ENCODE measurements at regions not wholly inside any gene's neighbourhood (a gene's known extent, or its start where the extent isn't known, plus 50 kb on each side); places are given as distances from the start of the nearest gene placed in this dataset.

- H3K27ac Mint-ChIP-seq = peak overlapping the region; percentile 73
- H3K9me3 Mint-ChIP-seq = no peaks in the 10 kb centered on the region
- no peaks in the 10 kb centered on the region for H3K36me3 Mint-ChIP-seq (ENCODE audit: low read depth)
- intact Hi-C loops (cut with micrococcal nuclease) = no loop called here
- no peaks in the 10 kb centered on the region for H3K27me3 Mint-ChIP-seq
- H3K4me1 Mint-ChIP-seq (ENCODE audit: low read depth) = peaks cover 69% of the 10 kb centered on the region
- no peak overlapping the region for H3K4me3 Mint-ChIP-seq
Observed at GRCh38 chr3:159922861-159923312, 65.7 kb upstream of the IL12A start.

- intact Hi-C loops (cut with micrococcal nuclease) = no loop called here
- H3K27ac Mint-ChIP-seq = peak overlapping the region; percentile 73
- H3K27me3 Mint-ChIP-seq = no peaks in the 10 kb centered on the region
- H3K36me3 Mint-ChIP-seq (ENCODE audit: low read depth) = no peaks in the 10 kb centered on the region
- peaks cover 74% of the 10 kb centered on the region for H3K4me1 Mint-ChIP-seq (ENCODE audit: low read depth)
- no peaks in the 10 kb centered on the region for H3K9me3 Mint-ChIP-seq
- no peak overlapping the region for H3K4me3 Mint-ChIP-seq
Observed at GRCh38 chr3:159923336-159923735, 65.3 kb upstream of the IL12A start.

- H3K4me1 Mint-ChIP-seq (ENCODE audit: low read depth) = peaks cover 80% of the 10 kb centered on the region
- H3K4me3 Mint-ChIP-seq = no peak overlapping the region
- intact Hi-C loops (cut with micrococcal nuclease) = no loop called here
- no peaks in the 10 kb centered on the region for H3K9me3 Mint-ChIP-seq
- peak overlapping the region; percentile 73 for H3K27ac Mint-ChIP-seq
- no peaks in the 10 kb centered on the region for H3K36me3 Mint-ChIP-seq (ENCODE audit: low read depth)
- no peaks in the 10 kb centered on the region for H3K27me3 Mint-ChIP-seq
Observed at GRCh38 chr3:159923956-159924355, 64.7 kb upstream of the IL12A start.

GRCh38 chr3:159924411-159924810, 64.2 kb upstream of the IL12A start:
- intact Hi-C loops (cut with micrococcal nuclease) = no loop called here
- H3K4me1 Mint-ChIP-seq (ENCODE audit: low read depth) = peaks cover 81% of the 10 kb centered on the region

GRCh38 chr3:159925248-159925647, 63.4 kb upstream of the IL12A start:
- Mint-ChIP-seq H3K9me3 (no peaks in the 10 kb centered on the region), H3K27me3 (no peaks in the 10 kb centered on the region), H3K4me3 (no peak overlapping the region), H3K36me3 (ENCODE audit: low read depth) (no peaks in the 10 kb centered on the region), H3K27ac (no peak overlapping the region), H3K4me1 (ENCODE audit: low read depth) (peaks cover 80% of the 10 kb centered on the region)
- intact Hi-C loops (cut with micrococcal nuclease) = loop anchor here (5.0 kb wide), 1 partner anchor 62 kb away; the partner anchor contains the start of gene IL12A

More at GRCh38 chr3:159924411-159924810, 64.2 kb upstream of the IL12A start:
- Mint-ChIP-seq H3K4me3 (no peak overlapping the region), H3K36me3 (ENCODE audit: low read depth) (no peaks in the 10 kb centered on the region), H3K27me3 (no peaks in the 10 kb centered on the region), H3K9me3 (no peaks in the 10 kb centered on the region), H3K27ac (peak overlapping the region; percentile 73)

GRCh38 chr3:159926573-159926972, 62.1 kb upstream of the IL12A start:
- intact Hi-C loops (cut with micrococcal nuclease) = loop anchor here (5.0 kb wide), 1 partner anchor 61 kb away; the partner anchor contains the start of gene IL12A
- Mint-ChIP-seq H3K4me1 (ENCODE audit: low read depth) (peaks cover 67% of the 10 kb centered on the region), H3K4me3 (no peak overlapping the region), H3K27me3 (no peaks in the 10 kb centered on the region), H3K27ac (peak overlapping the region; percentile 45), H3K36me3 (ENCODE audit: low read depth) (no peaks in the 10 kb centered on the region), H3K9me3 (no peaks in the 10 kb centered on the region)

GRCh38 chr3:159928071-159928491, 60.6 kb upstream of the IL12A start:
- peaks cover 2% of the 10 kb centered on the region for H3K9me3 Mint-ChIP-seq
- H3K27ac Mint-ChIP-seq = peak overlapping the region; percentile 81
- peaks cover 52% of the 10 kb centered on the region for H3K4me1 Mint-ChIP-seq (ENCODE audit: low read depth)
- intact Hi-C loops (cut with micrococcal nuclease) = loop anchor here (2.0 to 5.0 kb wide), 2 partner anchors 59 to 79 kb away; partner anchors contain the start of gene IL12A
- no peak overlapping the region for H3K4me3 Mint-ChIP-seq
- H3K27me3 Mint-ChIP-seq = no peaks in the 10 kb centered on the region
- peaks cover 2% of the 10 kb centered on the region for H3K36me3 Mint-ChIP-seq (ENCODE audit: low read depth)

GRCh38 chr3:159928666-159929065, 60.0 kb upstream of the IL12A start:
- intact Hi-C loops (cut with micrococcal nuclease) = loop anchor here (2.0 to 5.0 kb wide), 2 partner anchors 59 to 78 kb away; partner anchors contain the start of gene IL12A
- H3K4me1 Mint-ChIP-seq (ENCODE audit: low read depth) = peaks cover 46% of the 10 kb centered on the region
- peaks cover 6% of the 10 kb centered on the region for H3K36me3 Mint-ChIP-seq (ENCODE audit: low read depth)
- H3K27me3 Mint-ChIP-seq = no peaks in the 10 kb centered on the region
- H3K9me3 Mint-ChIP-seq = peaks cover 8% of the 10 kb centered on the region
- H3K27ac Mint-ChIP-seq = peak overlapping the region; percentile 81
- H3K4me3 Mint-ChIP-seq = peak overlapping the region; percentile 1

- no peaks in the 10 kb centered on the region for H3K27me3 Mint-ChIP-seq
- H3K4me3 Mint-ChIP-seq = peak overlapping the region; percentile 32
- peaks cover 14% of the 10 kb centered on the region for H3K36me3 Mint-ChIP-seq (ENCODE audit: low read depth)
- H3K27ac Mint-ChIP-seq = peak overlapping the region; percentile 81
- H3K4me1 Mint-ChIP-seq (ENCODE audit: low read depth) = peaks cover 38% of the 10 kb centered on the region
- peaks cover 16% of the 10 kb centered on the region for H3K9me3 Mint-ChIP-seq
- intact Hi-C loops (cut with micrococcal nuclease) = loop anchor here (2.0 to 5.0 kb wide), 2 partner anchors 58 to 77 kb away; partner anchors contain the start of gene IL12A
Observed at GRCh38 chr3:159929171-159930141, 59.2 kb upstream of the IL12A start.

GRCh38 chr3:159934216-159934615, 54.4 kb upstream of the IL12A start:
- Mint-ChIP-seq H3K36me3 (ENCODE audit: low read depth) (peaks cover 19% of the 10 kb centered on the region), H3K4me3 (no peak overlapping the region), H3K9me3 (peaks cover 25% of the 10 kb centered on the region), H3K27me3 (no peaks in the 10 kb centered on the region), H3K27ac (no peak overlapping the region), H3K4me1 (ENCODE audit: low read depth) (peaks cover 22% of the 10 kb centered on the region)
- intact Hi-C loops (cut with micrococcal nuclease) = no loop called here

- Mint-ChIP-seq H3K27ac (no peak overlapping the region), H3K9me3 (peaks cover 25% of the 10 kb centered on the region), H3K4me3 (no peak overlapping the region), H3K27me3 (no peaks in the 10 kb centered on the region), H3K36me3 (ENCODE audit: low read depth) (peaks cover 19% of the 10 kb centered on the region), H3K4me1 (ENCODE audit: low read depth) (peaks cover 22% of the 10 kb centered on the region)
- intact Hi-C loops (cut with micrococcal nuclease) = no loop called here
Observed at GRCh38 chr3:159936541-159936940, 52.1 kb upstream of the IL12A start.

- H3K4me1 Mint-ChIP-seq (ENCODE audit: low read depth) = peaks cover 32% of the 10 kb centered on the region
- H3K36me3 Mint-ChIP-seq (ENCODE audit: low read depth) = peaks cover 19% of the 10 kb centered on the region
- H3K9me3 Mint-ChIP-seq = peaks cover 25% of the 10 kb centered on the region
- no peak overlapping the region for H3K27ac Mint-ChIP-seq
- H3K27me3 Mint-ChIP-seq = no peaks in the 10 kb centered on the region
- intact Hi-C loops (cut with micrococcal nuclease) = no loop called here
- no peak overlapping the region for H3K4me3 Mint-ChIP-seq
Observed at GRCh38 chr3:159937561-159938166, 51.0 kb upstream of the IL12A start.

- H3K9me3 Mint-ChIP-seq = peaks cover 16% of the 10 kb centered on the region
- peaks cover 13% of the 10 kb centered on the region for H3K36me3 Mint-ChIP-seq (ENCODE audit: low read depth)
- H3K4me3 Mint-ChIP-seq = no peak overlapping the region
- intact Hi-C loops (cut with micrococcal nuclease) = no loop called here
- no peaks in the 10 kb centered on the region for H3K27me3 Mint-ChIP-seq
- H3K27ac Mint-ChIP-seq = peak overlapping the region; percentile 67
- H3K4me1 Mint-ChIP-seq (ENCODE audit: low read depth) = peaks cover 42% of the 10 kb centered on the region
Observed at GRCh38 chr3:159938714-159939113, 49.9 kb upstream of the IL12A start.

Measured in dendritic cell treated with granulocyte-macrophage colony-stimulating factor and Interleukin-4, amounts not matched to agents 40 ng/mL and 50 ng/mL, for 4 days (primary cell).